B cell (primary cell): ENCODE measurements at regions not wholly inside any gene's neighbourhood (a gene's known extent, or its start where the extent isn't known, plus 50 kb on each side); places are given as distances from the start of the nearest gene placed in this dataset.

ENCODE experiments used
- ATAC-seq: fragments of 200-7000 bp; cut with Tn5 transposase; one replicate; pipeline ENCODE4 v1.10.0; 2021; ENCODE audit warnings: low read depth, mild to moderate bottlenecking, moderate number of reproducible peaks, moderate library complexity
- CTCF ChIA-PET: fragments of 350-600 bp; sonication (Branson Sonifier 250); formaldehyde crosslinking; loops from one replicate; lab custom pipeline; 2021; ENCODE audit warnings: antibody characterized with exemption, inconsistent platforms; lab: Charles Lee
- POLR2A ChIA-PET: fragments of 350-600 bp; sonication (Branson Sonifier 250); formaldehyde crosslinking; loops from one replicate; lab custom pipeline; 2021; ENCODE audit warnings: antibody characterized with exemption; lab: Charles Lee
- DNase-seq: peaks from one replicate; pipeline ENCODE4 v3.0.0; 2013
- H2AFZ ChIP-seq: 2 replicates; pipeline ENCODE4 v1.6.1; 2012; ENCODE audit warnings: mild to moderate bottlenecking, low read depth, low read length; ENCODE audit not compliant: insufficient read depth, poor library complexity, severe bottlenecking
- H3K27ac ChIP-seq, 2 donors: 1 replicate in 1 of 2; 2 replicates in 1 of 2; pipeline ENCODE4 v1.5.1; 2012 to 2013; ENCODE audit warnings: low read length in 2 of 2, mild to moderate bottlenecking in 2 of 2, moderate library complexity in 1 of 2
- H3K27me3 ChIP-seq, 4 experiments: fragments of 200-600 bp in 1 of 4; sonication (generic) in 1 of 4; replicated peaks in 1 of 4; 1 replicate in 2 of 4; 2 replicates in 2 of 4; pipeline versions ENCODE4 v1.6.1 to v1.7.0; 2013 to 2016; ENCODE audit warnings: low read length in 3 of 4, mild to moderate bottlenecking in 2 of 4, mixed read lengths in 1 of 4, moderate library complexity in 1 of 4; ENCODE audit not compliant: insufficient read depth in 4 of 4, control insufficient read depth in 3 of 4; ENCODE audit errors: control extremely low read depth in 1 of 4
- H3K36me3 ChIP-seq, 2 experiments: replicated peaks in 1 of 2; 1 replicate in 1 of 2; 2 replicates in 1 of 2; pipeline versions ENCODE4 v1.6.1 to v1.7.1; 2013; ENCODE audit warnings: low read length in 1 of 2; ENCODE audit not compliant: insufficient read depth in 2 of 2, control insufficient read depth in 1 of 2; ENCODE audit errors: control extremely low read depth in 1 of 2, extremely low read depth in 1 of 2
- H3K4me1 ChIP-seq, 2 donors: fragments of 200-600 bp in 1 of 2; sonication (generic) in 1 of 2; 1 replicate in 1 of 2; 2 replicates in 1 of 2; pipeline versions ENCODE4 v1.5.1 to v1.6.1; 2013 to 2017; ENCODE audit warnings: low read length in 2 of 2; ENCODE audit not compliant: control insufficient read depth in 2 of 2, insufficient read depth in 2 of 2
- H3K4me2 ChIP-seq: replicated peaks from 2 replicates; pipeline ENCODE3; 2012; ENCODE audit warnings: mild to moderate bottlenecking, low read depth, low read length; ENCODE audit not compliant: poor library complexity, severe bottlenecking
- H3K4me3 ChIP-seq, 5 experiments: fragments of 200-600 bp in 1 of 5; sonication (generic) in 1 of 5; 1 replicate in 3 of 5; 2 replicates in 2 of 5; pipeline versions ENCODE4 v1.5.1 to v1.7.0; 2011 to 2016; ENCODE audit warnings: low read length in 4 of 5, mild to moderate bottlenecking in 4 of 5, low read depth in 2 of 5, control low read depth in 1 of 5, moderate library complexity in 1 of 5; ENCODE audit not compliant: insufficient read depth in 1 of 5; ENCODE audit errors: control extremely low read depth in 1 of 5, extremely low read depth in 1 of 5
- H3K79me2 ChIP-seq: fragments of 200-600 bp; sonication (generic); one replicate; pipeline ENCODE4 v1.6.0; 2016; ENCODE audit warnings: low read length; ENCODE audit not compliant: control insufficient read depth, insufficient read depth
- H3K9ac ChIP-seq: fragments of 200-600 bp; sonication (generic); 2 replicates; pipeline ENCODE4 v1.6.1; 2017; ENCODE audit warnings: mild to moderate bottlenecking, low read length, moderate library complexity
- H3K9me3 ChIP-seq, 3 donors: one replicate each; pipeline versions ENCODE4 v1.6.1 to v1.7.1; 2013; ENCODE audit warnings: low read length in 2 of 3; ENCODE audit not compliant: control insufficient read depth in 2 of 3, insufficient read depth in 1 of 3; ENCODE audit errors: control extremely low read depth in 1 of 3
- H4K20me1 ChIP-seq: 2 replicates; pipeline ENCODE4 v1.6.0; 2012; ENCODE audit warnings: mild to moderate bottlenecking, low read length; ENCODE audit not compliant: insufficient read depth, control insufficient read depth, poor library complexity, severe bottlenecking
- H3K27ac Mint-ChIP-seq: one replicate; pipeline ENCODE4 v1.8.0; 2021; ENCODE audit warnings: mixed read lengths
- H3K27me3 Mint-ChIP-seq: one replicate; pipeline ENCODE4 v1.8.0; 2021; ENCODE audit warnings: mixed read lengths
- H3K4me1 Mint-ChIP-seq: one replicate; pipeline ENCODE4 v1.8.0; 2021; ENCODE audit warnings: mixed read lengths
- H3K4me3 Mint-ChIP-seq: one replicate; pipeline ENCODE4 v1.8.0; 2021; ENCODE audit warnings: mixed read lengths
- H3K9me3 Mint-ChIP-seq: one replicate; pipeline ENCODE4 v1.8.0; 2022; ENCODE audit warnings: mixed read lengths; ENCODE audit not compliant: insufficient read depth
- EZH2 ChIP-seq: IDR thresholded peaks from 2 replicates; pipeline ENCODE4 v1.6.1; 2012; ENCODE audit warnings: borderline replicate concordance, low read depth, mild to moderate bottlenecking, moderate library complexity, low read length; ENCODE audit not compliant: insufficient read depth, poor library complexity, severe bottlenecking
- WGBS: methylation state at CpG from one replicate; pipeline ENCODE4 v1.1.5; 2013; ENCODE audit warnings: missing lambda C conversion rate; ENCODE audit not compliant: insufficient coverage; 5-methylcytosine and 5-hydroxymethylcytosine counted together
- intact Hi-C: fragments of 100-400 bp; cut with micrococcal nuclease; formaldehyde crosslinking; loops from one replicate; pipeline ENCODE4 v1.10.0; 2022
- TF ChIP-seq, protein P1 (sequence below): fragments of 200-600 bp; IDR thresholded peaks from one replicate; pipeline ENCODE4 v1.8.0; 2022; ENCODE audit warnings: antibody characterized with exemption, mild to moderate bottlenecking

- Histone ChIP-seq H3K9ac (no peak overlapping the region), H3K4me1 (no peaks in the 10 kb centered on the region), H3K36me3 (no peaks in the 10 kb centered on the region), H3K27me3 (no peaks in the 10 kb centered on the region), H3K27ac (no peak overlapping the region), H3K4me2 (no peak overlapping the region), H4K20me1 (no peaks in the 10 kb centered on the region), H3K9me3 (no peaks in the 10 kb centered on the region), H2AFZ (no peak overlapping the region), H3K79me2 (no peaks in the 10 kb centered on the region), H3K4me3 (no peak overlapping the region)
- CTCF ChIA-PET = no interaction called here
- Mint-ChIP-seq H3K9me3 (no peaks in the 10 kb centered on the region), H3K4me3 (no peak overlapping the region), H3K4me1 (no peaks in the 10 kb centered on the region), H3K27ac (no peak overlapping the region), H3K27me3 (no peaks in the 10 kb centered on the region)
- 80% methylated on average over 5 of the region's 5 CpGs for WGBS
- DNase-seq (no peak), ATAC-seq (no peak)
- TF ChIP-seq, protein P1, sequence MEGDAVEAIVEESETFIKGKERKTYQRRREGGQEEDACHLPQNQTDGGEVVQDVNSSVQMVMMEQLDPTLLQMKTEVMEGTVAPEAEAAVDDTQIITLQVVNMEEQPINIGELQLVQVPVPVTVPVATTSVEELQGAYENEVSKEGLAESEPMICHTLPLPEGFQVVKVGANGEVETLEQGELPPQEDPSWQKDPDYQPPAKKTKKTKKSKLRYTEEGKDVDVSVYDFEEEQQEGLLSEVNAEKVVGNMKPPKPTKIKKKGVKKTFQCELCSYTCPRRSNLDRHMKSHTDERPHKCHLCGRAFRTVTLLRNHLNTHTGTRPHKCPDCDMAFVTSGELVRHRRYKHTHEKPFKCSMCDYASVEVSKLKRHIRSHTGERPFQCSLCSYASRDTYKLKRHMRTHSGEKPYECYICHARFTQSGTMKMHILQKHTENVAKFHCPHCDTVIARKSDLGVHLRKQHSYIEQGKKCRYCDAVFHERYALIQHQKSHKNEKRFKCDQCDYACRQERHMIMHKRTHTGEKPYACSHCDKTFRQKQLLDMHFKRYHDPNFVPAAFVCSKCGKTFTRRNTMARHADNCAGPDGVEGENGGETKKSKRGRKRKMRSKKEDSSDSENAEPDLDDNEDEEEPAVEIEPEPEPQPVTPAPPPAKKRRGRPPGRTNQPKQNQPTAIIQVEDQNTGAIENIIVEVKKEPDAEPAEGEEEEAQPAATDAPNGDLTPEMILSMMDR = no peak
- TF ChIP-seq EZH2 = no peak
- intact Hi-C loops = no loop called here
- POLR2A ChIA-PET = no interaction called here
Observed at GRCh38 chr4:71247706-71248105, 91.1 kb upstream of the SLC4A4 start.

DNA sequence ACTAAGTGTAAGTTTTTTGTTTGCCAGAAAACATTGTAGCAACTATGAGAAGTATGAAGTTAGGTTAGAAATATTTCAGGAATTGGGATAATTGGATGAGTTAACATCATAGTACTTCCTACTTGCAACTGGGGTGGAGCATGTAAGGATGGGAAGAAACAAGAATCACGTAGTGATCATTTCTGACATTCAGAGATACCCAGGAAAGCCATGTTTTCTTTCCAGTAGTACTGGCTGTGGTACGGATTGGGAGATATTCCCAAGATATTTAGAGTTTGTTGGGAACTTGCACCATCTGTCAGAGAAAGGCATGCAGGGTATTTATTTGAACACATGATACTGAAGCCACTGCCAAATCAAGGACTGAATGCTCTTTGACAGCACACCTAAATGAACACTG lies 87.6 kb upstream of the SLC4A4 start:
- Histone ChIP-seq H3K4me2 (no peak overlapping the region), H3K4me3 (no peak overlapping the region), H3K9ac (no peak overlapping the region), H3K9me3 (no peaks in the 10 kb centered on the region), H2AFZ (no peak overlapping the region), H3K79me2 (no peaks in the 10 kb centered on the region), H3K27me3 (no peaks in the 10 kb centered on the region), H3K4me1 (no peaks in the 10 kb centered on the region), H4K20me1 (no peaks in the 10 kb centered on the region), H3K36me3 (no peaks in the 10 kb centered on the region), H3K27ac (no peak overlapping the region)
- Mint-ChIP-seq H3K27me3 (no peaks in the 10 kb centered on the region), H3K4me3 (no peak overlapping the region), H3K9me3 (no peaks in the 10 kb centered on the region), H3K27ac (no peak overlapping the region), H3K4me1 (peaks cover 5% of the 10 kb centered on the region)
- POLR2A ChIA-PET = no interaction called here
- DNase-seq (no peak), ATAC-seq (no peak)
- TF ChIP-seq, protein P1 = no peak
- TF ChIP-seq EZH2 = no peak
- WGBS = 90% methylated on average over 2 of the region's 2 CpGs
- intact Hi-C loops = no loop called here
- CTCF ChIA-PET = no interaction called here
